Mesendoderm (in vitro differentiated cells): ENCODE measurements at regions not wholly inside any gene's neighbourhood (a gene's known extent, or its start where the extent isn't known, plus 50 kb on each side); places are given as distances from the start of the nearest gene placed in this dataset.
A peak's percentile ranks its signal among the peaks of the same experiment; 100 is the strongest.

Experiments used
- DNase-seq: peaks from one replicate; pipeline ENCODE4 v3.0.0; 2013
- H2AK5ac ChIP-seq: 2 replicates; pipeline ENCODE4 v1.6.1; 2013; ENCODE audit warnings: low read length, inconsistent platforms
- H2BK120ac ChIP-seq: 2 replicates; pipeline ENCODE4 v1.6.1; 2013; ENCODE audit warnings: low read depth, mild to moderate bottlenecking, low read length, moderate library complexity, mixed read lengths
- H2BK15ac ChIP-seq: replicated peaks from 2 replicates; pipeline ENCODE4 v1.6.1; 2013; ENCODE audit warnings: low read depth, mild to moderate bottlenecking, moderate library complexity
- H2BK5ac ChIP-seq: 2 replicates; pipeline ENCODE4 v1.6.1; 2013; ENCODE audit warnings: low read length, inconsistent platforms
- H3K18ac ChIP-seq: 2 replicates; pipeline ENCODE4 v1.6.1; 2013; ENCODE audit warnings: mild to moderate bottlenecking, low read length, mixed read lengths
- H3K23ac ChIP-seq: one replicate; pipeline ENCODE4 v1.6.1; 2013; ENCODE audit warnings: low read length
- H3K27ac ChIP-seq: 2 replicates; pipeline ENCODE4 v1.5.1; 2013; ENCODE audit warnings: low read depth, mild to moderate bottlenecking, inconsistent platforms, low read length, moderate library complexity
- H3K27me3 ChIP-seq: 2 replicates; pipeline ENCODE4 v1.6.1; 2013; ENCODE audit warnings: low read length, control low read depth, mild to moderate bottlenecking, inconsistent platforms; ENCODE audit not compliant: insufficient read depth, poor library complexity
- H3K36me3 ChIP-seq: 2 replicates; pipeline ENCODE4 v1.6.1; 2013; ENCODE audit warnings: low read length, inconsistent platforms; ENCODE audit not compliant: control insufficient read depth, insufficient read depth
- H3K4ac ChIP-seq: one replicate; pipeline ENCODE4 v1.6.1; 2013; ENCODE audit warnings: low read depth, mild to moderate bottlenecking, low read length, moderate library complexity
- H3K4me1 ChIP-seq: 2 replicates; pipeline ENCODE4 v1.6.1; 2013; ENCODE audit warnings: low read depth, low read length, inconsistent platforms; ENCODE audit not compliant: control insufficient read depth
- H3K4me2 ChIP-seq: 2 replicates; pipeline ENCODE4 v1.6.1; 2013; ENCODE audit warnings: low read length
- H3K4me3 ChIP-seq: 2 replicates; pipeline ENCODE4 v1.5.1; 2013; ENCODE audit warnings: mild to moderate bottlenecking, low read length
- H3K56ac ChIP-seq: one replicate; pipeline ENCODE4 v1.6.1; 2013; ENCODE audit warnings: low read length
- H3K79me1 ChIP-seq: 2 replicates; pipeline ENCODE4 v1.6.1; 2013; ENCODE audit warnings: low read length, inconsistent platforms
- H3K79me2 ChIP-seq: 2 replicates; pipeline ENCODE4 v1.6.1; 2013; ENCODE audit warnings: mild to moderate bottlenecking, low read length; ENCODE audit not compliant: control insufficient read depth, insufficient read depth
- H3K9ac ChIP-seq: 2 replicates; pipeline ENCODE4 v1.6.1; 2013; ENCODE audit warnings: low read length, inconsistent platforms
- H4K5ac ChIP-seq: one replicate; pipeline ENCODE4 v1.6.1; 2013; ENCODE audit warnings: low read length
- H4K8ac ChIP-seq: one replicate; pipeline ENCODE4 v1.6.1; 2013; ENCODE audit warnings: low read depth, mild to moderate bottlenecking, control low read depth, low read length, moderate library complexity
- WGBS: extraction: QIAGEN DNeasy Blood & Tissue Kit; methylation state at CpG from one replicate; pipeline ENCODE4 v1.1.7; 2013; ENCODE audit warnings: low lambda C conversion rate, missing lambda C conversion rate; ENCODE audit not compliant: insufficient coverage; ENCODE audit errors: extremely low coverage; 5-methylcytosine and 5-hydroxymethylcytosine counted together

DNA sequence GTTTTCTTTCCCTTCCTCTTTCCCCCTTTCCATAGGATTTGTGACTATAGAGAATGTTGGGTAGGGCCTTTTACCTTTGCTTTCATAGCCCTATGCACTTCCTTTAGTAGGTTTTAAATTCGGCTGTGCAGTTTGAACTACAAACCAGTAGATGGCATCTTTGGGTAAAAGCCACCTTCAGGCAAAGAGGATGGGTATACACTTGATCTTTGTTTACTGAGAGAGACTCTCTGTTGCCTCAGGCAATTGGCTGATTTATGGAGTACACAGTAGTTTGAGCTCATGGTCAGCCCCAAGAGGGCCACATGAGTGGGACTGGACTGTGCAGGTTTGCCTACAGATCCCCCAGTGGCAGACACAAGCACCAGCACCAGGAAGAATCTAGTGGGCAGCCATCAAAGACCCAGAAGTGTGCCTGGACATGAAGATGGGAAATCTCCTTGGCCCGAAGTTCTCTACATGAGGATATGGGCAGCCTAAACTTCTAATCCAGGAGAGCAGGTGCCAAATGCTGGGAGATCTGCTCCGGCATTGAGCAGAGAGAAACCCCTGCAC is 1304.3 kb upstream of the DDX18 start:
- no peak overlapping the region for H4K8ac ChIP-seq
- no peak overlapping the region for H2BK120ac ChIP-seq
- no peak overlapping the region for H3K4me2 ChIP-seq
- H4K5ac ChIP-seq, result no peak overlapping the region
- H3K27ac ChIP-seq, result no peak overlapping the region
- H3K4me1 ChIP-seq, result no peaks in the 10 kb centered on the region
- H2BK5ac ChIP-seq, result no peak overlapping the region
- no CpG with 5 or more reads among the region's 3 CpGs for WGBS
- H3K56ac ChIP-seq, result no peak overlapping the region
- H3K4ac ChIP-seq, result no peak overlapping the region
- no peak overlapping the region for H3K23ac ChIP-seq
- no peaks in the 10 kb centered on the region for H3K79me1 ChIP-seq
- no peaks in the 10 kb centered on the region for H3K27me3 ChIP-seq
- no peaks in the 10 kb centered on the region for H3K79me2 ChIP-seq
- H3K18ac ChIP-seq, result no peak overlapping the region
- no peak overlapping the region for H3K4me3 ChIP-seq
- DNase-seq, result peak; percentile 78
- H3K9ac ChIP-seq, result no peak overlapping the region
- no peak overlapping the region for H2AK5ac ChIP-seq
- no peaks in the 10 kb centered on the region for H3K36me3 ChIP-seq
- no peak overlapping the region for H2BK15ac ChIP-seq

DNA sequence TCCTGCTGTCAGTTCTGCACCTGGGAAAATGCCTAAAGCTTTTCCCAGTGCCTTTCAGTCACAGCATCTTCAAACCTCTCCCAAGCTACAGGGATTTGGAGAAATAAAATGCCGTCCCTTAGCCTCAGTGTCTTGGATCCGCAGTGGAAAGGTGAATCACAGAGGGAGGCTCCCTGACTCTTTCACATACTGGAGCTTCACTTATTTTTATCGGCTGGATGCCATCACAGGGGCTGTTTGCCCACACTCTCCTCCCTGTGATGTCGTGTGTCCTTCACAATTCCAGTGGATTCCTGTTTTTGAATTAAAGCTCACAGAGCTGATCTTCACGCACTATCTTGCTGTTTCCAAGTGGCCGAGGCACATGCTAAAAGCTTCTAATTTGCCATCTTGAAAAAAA is 1303.1 kb upstream of the DDX18 start:
- Histone ChIP-seq H3K18ac (no peak overlapping the region), H3K23ac (no peak overlapping the region), H4K5ac (no peak overlapping the region), H3K79me1 (no peaks in the 10 kb centered on the region), H3K36me3 (no peaks in the 10 kb centered on the region), H3K4me1 (no peaks in the 10 kb centered on the region), H2BK15ac (no peak overlapping the region), H3K27ac (no peak overlapping the region), H3K79me2 (no peaks in the 10 kb centered on the region), H3K9ac (no peak overlapping the region), H2BK120ac (no peak overlapping the region), H4K8ac (no peak overlapping the region), H3K4ac (no peak overlapping the region), H3K4me2 (no peak overlapping the region), H3K27me3 (no peaks in the 10 kb centered on the region), H3K4me3 (no peak overlapping the region), H3K56ac (no peak overlapping the region), H2AK5ac (no peak overlapping the region), H2BK5ac (no peak overlapping the region)
- DNase-seq, result no peak
- WGBS, result no CpG with 5 or more reads among the region's 6 CpGs

DNA sequence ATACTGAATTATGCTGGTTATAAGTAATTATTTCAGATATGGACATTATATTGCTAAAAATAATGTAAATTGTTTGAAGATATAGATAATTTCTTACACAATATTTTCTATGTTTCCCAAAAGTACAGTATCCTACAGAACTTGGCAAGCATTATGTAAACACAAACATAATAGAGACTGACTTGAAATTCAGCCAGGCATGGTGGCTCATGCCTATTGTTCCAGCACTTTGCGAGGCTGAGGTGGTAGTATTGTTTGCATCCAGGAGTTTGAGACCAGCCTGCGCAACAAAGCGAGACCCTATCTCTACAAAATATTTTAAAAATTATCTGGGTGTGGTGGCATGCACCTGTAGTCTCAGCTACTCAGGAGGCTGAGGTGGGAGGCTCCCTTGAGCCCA is 1300.5 kb upstream of the DDX18 start:
- Histone ChIP-seq H3K79me2 (no peaks in the 10 kb centered on the region), H4K8ac (no peak overlapping the region), H3K79me1 (no peaks in the 10 kb centered on the region), H3K9ac (no peak overlapping the region), H3K36me3 (no peaks in the 10 kb centered on the region), H2BK15ac (no peak overlapping the region), H2AK5ac (no peak overlapping the region), H3K56ac (no peak overlapping the region), H4K5ac (no peak overlapping the region), H3K4ac (no peak overlapping the region), H3K4me1 (peaks cover 4% of the 10 kb centered on the region), H2BK5ac (no peak overlapping the region), H3K23ac (no peak overlapping the region), H3K18ac (no peak overlapping the region), H3K27me3 (no peaks in the 10 kb centered on the region), H2BK120ac (no peak overlapping the region), H3K4me3 (no peak overlapping the region), H3K4me2 (no peak overlapping the region), H3K27ac (no peak overlapping the region)
- WGBS, result no CpG with 5 or more reads among the region's 3 CpGs
- DNase-seq, result no peak

DNA sequence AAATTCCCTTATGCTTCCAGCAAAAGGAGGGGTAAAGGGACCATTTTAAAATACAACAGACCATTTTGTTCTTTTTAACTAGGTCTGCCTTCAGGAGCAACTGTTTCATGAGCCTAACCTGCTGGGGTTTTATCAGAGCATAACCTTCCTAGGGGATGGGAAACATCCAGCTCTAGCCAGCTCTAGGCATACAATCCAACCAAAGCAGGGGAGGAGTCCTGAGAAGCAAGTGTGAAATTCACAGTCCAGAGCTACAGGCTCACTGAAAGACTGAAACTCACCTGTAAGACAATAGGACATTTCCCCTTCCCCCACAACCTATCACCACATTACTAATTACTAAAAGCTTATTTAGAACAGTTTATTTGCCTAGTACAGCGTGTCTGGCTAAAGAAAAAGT is 1296.6 kb upstream of the DDX18 start:
- WGBS, result no CpG with 5 or more reads among the region's 1 CpG
- H3K4me1 ChIP-seq, result peaks cover 4% of the 10 kb centered on the region
- H2BK15ac ChIP-seq, result no peak overlapping the region
- no peak overlapping the region for H4K5ac ChIP-seq
- no peaks in the 10 kb centered on the region for H3K36me3 ChIP-seq
- no peaks in the 10 kb centered on the region for H3K79me1 ChIP-seq
- H2BK5ac ChIP-seq, result no peak overlapping the region
- H3K56ac ChIP-seq, result no peak overlapping the region
- peak; percentile 82 for DNase-seq
- H3K18ac ChIP-seq, result peak overlapping the region; percentile 51
- no peak overlapping the region for H3K4me2 ChIP-seq
- no peak overlapping the region for H3K9ac ChIP-seq
- H3K4ac ChIP-seq, result no peak overlapping the region
- no peak overlapping the region for H2BK120ac ChIP-seq
- H3K79me2 ChIP-seq, result no peaks in the 10 kb centered on the region
- no peak overlapping the region for H3K4me3 ChIP-seq
- peak overlapping the region; percentile 23 for H3K27ac ChIP-seq
- H3K27me3 ChIP-seq, result no peaks in the 10 kb centered on the region
- no peak overlapping the region for H4K8ac ChIP-seq
- H2AK5ac ChIP-seq, result no peak overlapping the region
- no peak overlapping the region for H3K23ac ChIP-seq

DNA sequence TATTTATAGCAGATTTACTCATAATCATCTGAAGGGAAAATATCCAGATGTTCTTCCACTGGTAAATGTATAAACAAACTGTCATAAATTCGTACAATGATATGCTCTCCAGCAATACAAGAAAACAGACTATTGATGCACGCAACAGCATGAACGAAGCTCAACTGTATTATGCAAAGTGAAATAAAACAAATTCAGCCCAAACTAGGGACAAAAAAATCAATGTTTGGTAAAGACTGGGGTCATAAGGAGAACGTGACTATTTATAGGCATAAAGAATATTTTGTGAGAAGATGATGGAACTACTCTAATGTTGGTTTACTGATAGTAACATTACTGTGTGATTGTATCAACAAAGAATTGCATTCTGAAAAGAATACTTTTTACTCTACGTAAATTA is 1276.7 kb upstream of the DDX18 start:
- Histone ChIP-seq H2AK5ac (no peak overlapping the region), H4K5ac (no peak overlapping the region), H3K56ac (no peak overlapping the region), H3K27me3 (no peaks in the 10 kb centered on the region), H2BK120ac (no peak overlapping the region), H4K8ac (no peak overlapping the region), H3K18ac (no peak overlapping the region), H2BK5ac (no peak overlapping the region), H3K36me3 (no peaks in the 10 kb centered on the region), H2BK15ac (no peak overlapping the region), H3K4me1 (no peaks in the 10 kb centered on the region), H3K4me2 (no peak overlapping the region), H3K9ac (no peak overlapping the region), H3K27ac (no peak overlapping the region), H3K23ac (no peak overlapping the region), H3K4me3 (no peak overlapping the region), H3K79me2 (no peaks in the 10 kb centered on the region), H3K79me1 (no peaks in the 10 kb centered on the region), H3K4ac (no peak overlapping the region)
- DNase-seq, result no peak
- 100% methylated on average over 1 of the region's 5 CpGs for WGBS

DNA sequence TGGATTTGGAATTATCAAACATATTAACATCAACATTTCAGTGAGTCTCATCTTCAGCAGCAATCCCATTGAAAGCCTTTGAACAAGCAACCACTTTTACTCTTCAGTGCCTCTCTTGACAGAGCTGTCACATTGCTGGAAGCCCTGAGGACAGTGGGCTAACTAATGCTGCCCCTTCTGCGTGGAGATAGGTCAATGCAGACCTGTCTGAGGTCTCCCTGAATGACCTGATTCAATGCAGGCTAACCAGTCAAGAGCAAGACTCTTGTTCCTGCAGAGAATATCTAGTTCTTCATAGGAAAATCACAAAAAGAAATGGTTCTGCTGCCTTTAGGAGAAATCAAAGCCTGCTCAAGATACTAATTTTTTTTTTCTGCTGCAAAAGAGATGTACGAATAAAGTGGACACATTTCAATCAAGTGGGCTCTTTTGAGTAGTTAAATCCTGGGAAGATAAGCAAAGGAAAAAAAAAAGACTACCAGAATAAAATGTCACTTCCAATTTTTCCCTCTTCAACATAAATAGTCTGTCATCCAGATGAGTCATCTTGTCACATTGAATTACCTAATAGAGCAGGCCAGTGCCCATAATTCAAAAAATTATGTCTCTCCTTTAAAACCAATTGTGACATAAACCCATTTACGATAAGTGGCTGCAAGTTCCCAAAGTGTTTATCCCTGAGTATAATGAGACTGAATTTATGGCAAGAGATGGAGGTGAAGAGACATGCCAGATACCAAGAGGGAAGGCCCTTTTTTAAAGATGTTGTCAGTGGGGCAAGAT is 1269.0 kb upstream of the DDX18 start:
- no CpG with 5 or more reads among the region's 3 CpGs for WGBS
- H4K8ac ChIP-seq, result no peak overlapping the region
- no peaks in the 10 kb centered on the region for H3K4me1 ChIP-seq
- H3K36me3 ChIP-seq, result no peaks in the 10 kb centered on the region
- H3K27me3 ChIP-seq, result no peaks in the 10 kb centered on the region
- H2AK5ac ChIP-seq, result no peak overlapping the region
- no peak overlapping the region for H4K5ac ChIP-seq
- no peak overlapping the region for H3K4me2 ChIP-seq
- no peak overlapping the region for H3K23ac ChIP-seq
- no peak overlapping the region for H3K56ac ChIP-seq
- H3K4ac ChIP-seq, result no peak overlapping the region
- H3K9ac ChIP-seq, result no peak overlapping the region
- no peak overlapping the region for H2BK5ac ChIP-seq
- no peaks in the 10 kb centered on the region for H3K79me1 ChIP-seq
- no peak overlapping the region for H3K18ac ChIP-seq
- no peak overlapping the region for H2BK15ac ChIP-seq
- no peak overlapping the region for H2BK120ac ChIP-seq
- no peak overlapping the region for H3K27ac ChIP-seq
- H3K4me3 ChIP-seq, result no peak overlapping the region
- no peaks in the 10 kb centered on the region for H3K79me2 ChIP-seq
- no peak for DNase-seq
